Smooth muscle cell (in vitro differentiated cells): ENCODE measurements at regions not wholly inside any gene's neighbourhood (a gene's known extent, or its start where the extent isn't known, plus 50 kb on each side); places are given as distances from the start of the nearest gene placed in this dataset.

Source experiments
- DNase-seq: peaks from one replicate; lab custom pipeline; 2025; ENCODE audit not compliant: unreplicated experiment; lab: John Stamatoyannopoulos, UW
- H2AFZ ChIP-seq: fragments of 200-600 bp; sonication (generic); 2 replicates; pipeline ENCODE4 v1.6.0; 2016; ENCODE audit warnings: antibody characterized with exemption, low read depth, mild to moderate bottlenecking
- H3F3A ChIP-seq: fragments of 200-600 bp; sonication (generic); 2 replicates; pipeline ENCODE4 v1.6.0; 2017; ENCODE audit warnings: antibody characterized with exemption, low read depth
- H3K27ac ChIP-seq: fragments of 200-600 bp; sonication (generic); 2 replicates; pipeline ENCODE4 v1.5.1; 2016; ENCODE audit warnings: low read depth, mild to moderate bottlenecking
- H3K27me3 ChIP-seq: fragments of 200-600 bp; sonication (generic); 2 replicates; pipeline ENCODE4 v1.6.1; 2016; ENCODE audit warnings: low read depth, mild to moderate bottlenecking
- H3K36me3 ChIP-seq: fragments of 200-600 bp; sonication (generic); 2 replicates; pipeline ENCODE4 v1.5.1; 2016; ENCODE audit warnings: low read depth
- H3K4me1 ChIP-seq: fragments of 200-600 bp; sonication (generic); 2 replicates; pipeline ENCODE4 v1.5.1; 2016; ENCODE audit warnings: low read depth
- H3K4me2 ChIP-seq: fragments of 200-600 bp; sonication (generic); 2 replicates; pipeline ENCODE4 v1.6.0; 2016; ENCODE audit warnings: mild to moderate bottlenecking
- H3K4me3 ChIP-seq: fragments of 200-600 bp; sonication (generic); 2 replicates; pipeline ENCODE4 v1.5.1; 2016; ENCODE audit warnings: mild to moderate bottlenecking
- H3K79me2 ChIP-seq: fragments of 200-600 bp; sonication (generic); 2 replicates; pipeline ENCODE4 v1.6.0; 2016; ENCODE audit warnings: low read depth, mild to moderate bottlenecking
- H3K9ac ChIP-seq: fragments of 200-600 bp; sonication (generic); 2 replicates; pipeline ENCODE4 v1.6.0; 2016; ENCODE audit warnings: low read depth
- H3K9me3 ChIP-seq: fragments of 200-600 bp; sonication (generic); replicated peaks from 2 replicates; pipeline ENCODE4 v1.5.1; 2016; ENCODE audit warnings: low read depth
- H4K20me1 ChIP-seq: fragments of 200-600 bp; sonication (generic); 2 replicates; pipeline ENCODE4 v1.6.0; 2016; ENCODE audit warnings: low read depth
- CTCF ChIP-seq: fragments of 200-600 bp; sonication (generic); IDR thresholded peaks from 2 replicates; pipeline ENCODE4 v1.5.1; 2017; ENCODE audit warnings: borderline replicate concordance, mild to moderate bottlenecking, antibody characterized with exemption; ENCODE audit not compliant: insufficient read depth, poor library complexity, severe bottlenecking
- WGBS: methylation state at CpG from one replicate; pipeline ENCODE4 v1.1.7; 2016; ENCODE audit warnings: low lambda C conversion rate; 5-methylcytosine and 5-hydroxymethylcytosine counted together

GRCh38 chr4:156280686-156281085 is 327.0 kb upstream of the CTSO start:
- Histone ChIP-seq H3K4me1 (no peaks in the 10 kb centered on the region), H3K4me2 (no peak overlapping the region), H3K79me2 (no peaks in the 10 kb centered on the region), H4K20me1 (no peaks in the 10 kb centered on the region), H3K27ac (no peak overlapping the region), H3F3A (no peaks in the 10 kb centered on the region), H3K36me3 (no peaks in the 10 kb centered on the region), H2AFZ (peak overlapping the region; percentile 84), H3K27me3 (no peaks in the 10 kb centered on the region), H3K4me3 (no peak overlapping the region), H3K9ac (no peak overlapping the region), H3K9me3 (no peaks in the 10 kb centered on the region)
- TF ChIP-seq CTCF: no peak
- DNase-seq: no peak
- 52% methylated on average over 3 of the region's 3 CpGs for WGBS

GRCh38 chr4:156265407-156265806 is 311.7 kb upstream of the CTSO start:
- Histone ChIP-seq H3K4me2 (no peak overlapping the region), H3K9me3 (no peaks in the 10 kb centered on the region), H3K27me3 (no peaks in the 10 kb centered on the region), H3K27ac (no peak overlapping the region), H3K79me2 (no peaks in the 10 kb centered on the region), H3K4me3 (no peak overlapping the region), H3K4me1 (no peaks in the 10 kb centered on the region), H3K9ac (no peak overlapping the region), H3K36me3 (no peaks in the 10 kb centered on the region), H3F3A (no peaks in the 10 kb centered on the region), H4K20me1 (no peaks in the 10 kb centered on the region), H2AFZ (no peak overlapping the region)
- no peak for DNase-seq
- no peak for TF ChIP-seq CTCF

DNA sequence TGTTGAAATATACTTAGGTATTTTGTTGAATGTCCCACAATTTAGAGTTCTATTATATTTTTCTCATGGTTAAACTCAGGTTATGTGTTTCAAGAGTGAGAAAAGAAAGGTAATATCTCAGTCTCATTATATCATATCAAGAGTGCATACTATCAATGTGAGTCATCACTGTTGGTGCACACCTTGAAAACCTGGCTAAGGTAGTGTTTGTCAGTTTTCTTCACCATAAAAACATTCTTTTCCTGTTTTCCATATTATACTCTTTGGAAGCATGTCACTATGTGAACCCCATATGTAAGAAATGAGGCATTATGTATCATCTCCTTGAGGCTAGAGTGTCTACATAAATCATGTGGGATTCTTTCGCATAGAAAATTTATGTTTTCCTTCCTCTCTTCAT is 307.6 kb upstream of the CTSO start:
- Histone ChIP-seq H3K79me2 (no peaks in the 10 kb centered on the region), H3K36me3 (no peaks in the 10 kb centered on the region), H3K4me2 (no peak overlapping the region), H2AFZ (no peak overlapping the region), H3K27ac (no peak overlapping the region), H4K20me1 (no peaks in the 10 kb centered on the region), H3K9me3 (no peaks in the 10 kb centered on the region), H3K4me1 (no peaks in the 10 kb centered on the region), H3K4me3 (no peak overlapping the region), H3F3A (no peaks in the 10 kb centered on the region), H3K9ac (no peak overlapping the region), H3K27me3 (no peaks in the 10 kb centered on the region)
- DNase-seq: no peak
- TF ChIP-seq CTCF: no peak
- WGBS: 94% methylated on average over 1 of the region's 1 CpG

DNA sequence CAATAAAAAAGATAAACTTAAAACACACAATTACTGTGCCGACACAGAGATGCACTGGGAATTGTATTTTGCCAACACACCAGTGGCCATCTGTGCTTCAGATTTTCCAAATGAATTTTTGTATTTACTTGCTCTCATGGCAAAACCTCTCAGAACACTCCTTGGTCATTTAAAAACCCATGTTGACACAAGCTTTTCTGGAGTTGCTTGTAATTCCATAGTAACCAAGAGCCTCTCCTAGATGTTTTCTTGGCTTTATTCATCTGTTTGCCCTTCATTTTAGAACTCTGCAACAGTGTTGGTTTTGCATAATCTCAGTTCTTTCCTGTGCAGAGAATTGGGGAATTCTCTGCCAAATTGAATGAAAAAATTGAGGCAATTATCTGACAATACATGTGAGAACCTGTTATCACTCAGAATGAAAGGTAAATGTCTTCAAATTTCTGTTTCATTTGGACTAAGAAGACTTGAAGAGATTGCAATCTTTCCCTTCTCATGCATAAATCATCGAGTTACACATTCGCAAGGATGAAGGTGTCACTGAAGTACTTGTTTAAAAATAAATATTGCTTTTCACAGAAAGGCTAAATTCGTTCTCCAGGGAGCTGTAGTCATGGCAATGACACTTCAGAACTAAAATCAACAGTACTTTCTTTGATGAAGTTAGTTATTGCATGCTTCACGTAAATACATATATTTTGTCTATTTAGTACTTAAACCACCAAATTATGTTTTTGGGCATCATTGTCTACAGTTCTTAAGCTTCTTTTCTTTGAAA is 301.8 kb upstream of the CTSO start:
- WGBS: 66% methylated on average over 5 of the region's 5 CpGs
- no peak for TF ChIP-seq CTCF
- Histone ChIP-seq H4K20me1 (no peaks in the 10 kb centered on the region), H3F3A (no peaks in the 10 kb centered on the region), H3K36me3 (no peaks in the 10 kb centered on the region), H3K4me1 (no peaks in the 10 kb centered on the region), H3K4me2 (peak overlapping the region; percentile 74), H2AFZ (peak overlapping the region; percentile 62), H3K9me3 (no peaks in the 10 kb centered on the region), H3K4me3 (no peak overlapping the region), H3K27ac (peak overlapping the region; percentile 20), H3K27me3 (no peaks in the 10 kb centered on the region), H3K9ac (no peak overlapping the region), H3K79me2 (no peaks in the 10 kb centered on the region)
- no peak for DNase-seq
